HCT116 (cell line): ENCODE measurements at regions not wholly inside any gene's neighbourhood (a gene's known extent, or its start where the extent isn't known, plus 50 kb on each side); places are given as distances from the start of the nearest gene placed in this dataset.

Experiments
- ELF1 ChIP-seq: IDR thresholded peaks from 2 replicates; pipeline ENCODE4 v1.6.1; 2012; ENCODE audit warnings: low read depth, borderline replicate concordance
- EZH2 ChIP-seq: fragments of 200-600 bp; sonication (generic); IDR thresholded peaks from 2 replicates; pipeline ENCODE4 v1.6.1; 2017; ENCODE audit warnings: antibody characterized with exemption, mixed run types
- EZH2phosphoT487 ChIP-seq: fragments of 200-600 bp; IDR thresholded peaks from 2 replicates; pipeline ENCODE4 v1.6.1; 2018; ENCODE audit warnings: antibody characterized with exemption, borderline replicate concordance
- MAX ChIP-seq: IDR thresholded peaks from 2 replicates; pipeline ENCODE4 v1.6.1; 2012
- POLR2A ChIP-seq: IDR thresholded peaks from 2 replicates; pipeline ENCODE4 v1.7.0; 2011; ENCODE audit warnings: borderline replicate concordance; ENCODE audit not compliant: insufficient read depth, insufficient read length; ENCODE audit errors: extremely low read depth
- POLR2AphosphoS5 ChIP-seq: IDR thresholded peaks from 2 replicates; pipeline ENCODE4 v1.6.1; 2011; ENCODE audit warnings: mild to moderate bottlenecking, low read depth, low read length, moderate library complexity
- REST ChIP-seq: IDR thresholded peaks from 2 replicates; pipeline ENCODE4 v1.6.1; 2012; ENCODE audit warnings: low read depth
- SRF ChIP-seq: IDR thresholded peaks from 2 replicates; pipeline ENCODE4 v1.6.1; 2012; ENCODE audit warnings: low read depth
- TCF7L2 ChIP-seq: IDR thresholded peaks from 2 replicates; pipeline ENCODE4 v1.7.0; 2011; ENCODE audit warnings: borderline replicate concordance, inconsistent platforms; ENCODE audit not compliant: insufficient read depth, insufficient read length; ENCODE audit errors: extremely low read depth
- ZNF274 ChIP-seq: fragments of 200-500 bp; sonication (Bioruptor generic); IDR thresholded peaks from 2 replicates; pipeline ENCODE4 v1.6.1; 2014; ENCODE audit warnings: mild to moderate bottlenecking, low read depth, low read length, inconsistent platforms
- TF ChIP-seq, protein P1 (sequence below), 3 experiments: fragments of 200-600 bp in 1 of 3; sonication (generic) in 1 of 3; IDR thresholded peaks in 2 of 3; conservative IDR thresholded peaks in 1 of 3; 2 replicates each; pipeline ENCODE4 v1.5.1; 2012 to 2017; ENCODE audit warnings: low read depth in 2 of 3, low read length in 2 of 3, antibody characterized with exemption in 1 of 3, borderline replicate concordance in 1 of 3, control low read depth in 1 of 3, mild to moderate bottlenecking in 1 of 3, mixed read lengths in 1 of 3, mixed run types in 1 of 3, moderate library complexity in 1 of 3; ENCODE audit not compliant: insufficient read depth in 1 of 3
- TF ChIP-seq, protein P2 (sequence below): IDR thresholded peaks from 2 replicates; pipeline ENCODE4 v1.6.1; 2012

DNA sequence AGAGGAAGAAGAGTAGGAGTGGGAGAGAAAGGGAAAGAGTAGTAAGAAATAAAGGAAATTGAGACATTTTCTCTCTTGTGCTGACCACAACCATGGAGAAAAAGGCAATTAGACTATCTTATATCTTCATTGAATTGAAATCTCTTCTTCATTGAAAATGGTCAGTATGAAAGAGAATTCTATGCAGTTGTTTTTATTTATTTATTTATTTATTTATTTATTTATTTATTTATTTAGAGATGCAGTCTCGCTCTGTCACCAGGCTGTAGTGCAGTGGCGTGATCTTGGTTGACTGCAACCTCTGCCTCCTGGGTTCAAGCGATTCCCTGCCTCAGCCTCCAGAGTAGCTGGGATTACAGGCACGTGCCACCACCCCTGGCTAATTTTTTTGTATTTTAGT lies 447.1 kb downstream of the PTPRC start:
- no peak for TF ChIP-seq REST
- TF ChIP-seq, protein P1, sequence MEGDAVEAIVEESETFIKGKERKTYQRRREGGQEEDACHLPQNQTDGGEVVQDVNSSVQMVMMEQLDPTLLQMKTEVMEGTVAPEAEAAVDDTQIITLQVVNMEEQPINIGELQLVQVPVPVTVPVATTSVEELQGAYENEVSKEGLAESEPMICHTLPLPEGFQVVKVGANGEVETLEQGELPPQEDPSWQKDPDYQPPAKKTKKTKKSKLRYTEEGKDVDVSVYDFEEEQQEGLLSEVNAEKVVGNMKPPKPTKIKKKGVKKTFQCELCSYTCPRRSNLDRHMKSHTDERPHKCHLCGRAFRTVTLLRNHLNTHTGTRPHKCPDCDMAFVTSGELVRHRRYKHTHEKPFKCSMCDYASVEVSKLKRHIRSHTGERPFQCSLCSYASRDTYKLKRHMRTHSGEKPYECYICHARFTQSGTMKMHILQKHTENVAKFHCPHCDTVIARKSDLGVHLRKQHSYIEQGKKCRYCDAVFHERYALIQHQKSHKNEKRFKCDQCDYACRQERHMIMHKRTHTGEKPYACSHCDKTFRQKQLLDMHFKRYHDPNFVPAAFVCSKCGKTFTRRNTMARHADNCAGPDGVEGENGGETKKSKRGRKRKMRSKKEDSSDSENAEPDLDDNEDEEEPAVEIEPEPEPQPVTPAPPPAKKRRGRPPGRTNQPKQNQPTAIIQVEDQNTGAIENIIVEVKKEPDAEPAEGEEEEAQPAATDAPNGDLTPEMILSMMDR (IDR thresholded peaks at IDR 0.05 in 2 of 3, conservative IDR thresholded peaks at IDR 0.05 in 1 of 3; ENCODE audit: borderline replicate concordance in 1 of 3, insufficient read depth in 1 of 3, low read depth in 2 of 3, low read length in 2 of 3), result no peak
- TF ChIP-seq MAX, result no peak
- TF ChIP-seq EZH2, result no peak
- no peak for TF ChIP-seq POLR2AphosphoS5
- TF ChIP-seq, protein P2, sequence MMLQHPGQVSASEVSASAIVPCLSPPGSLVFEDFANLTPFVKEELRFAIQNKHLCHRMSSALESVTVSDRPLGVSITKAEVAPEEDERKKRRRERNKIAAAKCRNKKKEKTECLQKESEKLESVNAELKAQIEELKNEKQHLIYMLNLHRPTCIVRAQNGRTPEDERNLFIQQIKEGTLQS, result no peak
- TF ChIP-seq SRF, result no peak
- TF ChIP-seq EZH2phosphoT487, result no peak
- TF ChIP-seq POLR2A, result no peak
- TF ChIP-seq ZNF274, result no peak
- TF ChIP-seq TCF7L2, result no peak
- no peak for TF ChIP-seq ELF1
